A673 (cell line): ENCODE measurements at regions not wholly inside any gene's neighbourhood (a gene's known extent, or its start where the extent isn't known, plus 50 kb on each side); places are given as distances from the start of the nearest gene placed in this dataset.

ENCODE experiments used
- BruUV-seq: library from RNA; stranded (reverse); fragments of 400-500 nt; replicated peaks from 2 replicates; lab custom pipeline; 2021; lab: Mats Ljungman, UMichigan
- CTCF ChIA-PET: fragments of 300-600 bp; sonication (Branson Sonifier 250); formaldehyde crosslinking; loops from one replicate; lab custom pipeline; 2022; ENCODE audit warnings: antibody characterized with exemption; lab: Charles Lee
- POLR2A ChIA-PET: fragments of 300-600 bp; sonication (Branson Sonifier 250); formaldehyde crosslinking; loops from one replicate; lab custom pipeline; 2022; ENCODE audit warnings: antibody characterized with exemption; ENCODE audit not compliant: low non-redundant PET; lab: Charles Lee
- DNase-seq: peaks from one replicate; pipeline ENCODE4 v3.0.0-alpha.2; 2015; ENCODE audit warnings: low spot score
- H3K27ac ChIP-seq: fragments of 200-600 bp; sonication (generic); 2 replicates; pipeline ENCODE4 v1.5.1; 2016; ENCODE audit warnings: mixed run types, low read depth, mild to moderate bottlenecking, mixed read lengths, antibody characterized with exemption, low read length; ENCODE audit not compliant: poor library complexity, severe bottlenecking
- H3K27me3 ChIP-seq: fragments of 200-600 bp; sonication (generic); replicated peaks from 2 replicates; pipeline ENCODE4 v1.6.1; 2017; ENCODE audit warnings: mixed run types, low read depth, mild to moderate bottlenecking, mixed read lengths, antibody characterized with exemption, low read length; ENCODE audit not compliant: insufficient read depth, poor library complexity
- H3K36me3 ChIP-seq: fragments of 200-600 bp; sonication (generic); 2 replicates; pipeline ENCODE4 v1.6.1; 2016; ENCODE audit warnings: mixed run types, mild to moderate bottlenecking, mixed read lengths, antibody characterized with exemption, low read length; ENCODE audit not compliant: insufficient read depth, poor library complexity, severe bottlenecking
- H3K4me1 ChIP-seq: fragments of 200-600 bp; sonication (generic); 2 replicates; pipeline ENCODE4 v1.6.1; 2017; ENCODE audit warnings: mixed run types, mild to moderate bottlenecking, mixed read lengths, antibody characterized with exemption, low read length; ENCODE audit not compliant: insufficient read depth, poor library complexity, severe bottlenecking
- H3K4me3 ChIP-seq: fragments of 200-600 bp; sonication (generic); 2 replicates; pipeline ENCODE4 v1.5.1; 2016; ENCODE audit warnings: low read depth, mixed run types, mild to moderate bottlenecking, mixed read lengths, low read length; ENCODE audit not compliant: poor library complexity, severe bottlenecking
- H3K9me3 ChIP-seq: fragments of 200-600 bp; sonication (generic); 2 replicates; pipeline ENCODE4 v1.6.1; 2016; ENCODE audit warnings: mixed run types, low read depth, mild to moderate bottlenecking, mixed read lengths, antibody characterized with exemption, low read length; ENCODE audit not compliant: poor library complexity, severe bottlenecking
- EZH2 ChIP-seq: fragments of 200-600 bp; sonication (generic); IDR thresholded peaks from 2 replicates; pipeline ENCODE4 v1.6.1; 2017; ENCODE audit warnings: borderline replicate concordance, low read depth, mild to moderate bottlenecking, mixed read lengths, antibody characterized with exemption, low read length; ENCODE audit not compliant: poor library complexity, severe bottlenecking
- intact Hi-C: fragments of 100-400 bp; cut with micrococcal nuclease; formaldehyde crosslinking; loops from one replicate; pipeline ENCODE4 v1.10.0; 2022; ENCODE audit not compliant: unreplicated experiment
- TF ChIP-seq, protein P1 (sequence below): fragments of 300-800, 200-600 bp; sonication (generic); conservative IDR thresholded peaks from 2 replicates; pipeline ENCODE4 v1.5.1; 2017; ENCODE audit warnings: low read depth, mild to moderate bottlenecking, antibody characterized with exemption, low read length, moderate library complexity, mixed read lengths

DNA sequence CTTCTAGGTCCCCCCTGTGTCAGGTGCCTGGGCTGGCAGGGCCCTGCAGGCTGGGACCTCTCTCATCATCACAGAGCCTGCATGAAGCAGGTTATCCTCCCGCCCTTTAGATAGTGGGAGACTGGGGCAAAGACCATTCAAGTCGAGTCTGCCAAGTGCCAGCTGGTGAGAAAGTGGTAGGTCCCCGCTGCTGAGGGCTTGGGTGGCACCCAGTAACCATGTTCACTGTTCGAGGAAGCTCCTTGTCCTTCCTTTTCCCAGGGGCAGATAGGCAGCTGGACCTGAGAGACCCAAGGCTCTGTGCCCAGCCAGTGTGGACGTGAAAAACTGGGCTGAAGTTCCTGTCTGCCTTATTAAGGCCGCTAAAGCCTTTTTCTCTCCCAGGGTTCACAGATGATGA lies 1319.8 kb downstream of the TBC1D22A start:
- Histone ChIP-seq H3K36me3 (no peaks in the 10 kb centered on the region), H3K27me3 (no peaks in the 10 kb centered on the region), H3K9me3 (no peaks in the 10 kb centered on the region), H3K4me3 (no peak overlapping the region), H3K4me1 (no peaks in the 10 kb centered on the region), H3K27ac (no peak overlapping the region)
- no peak for DNase-seq
- TF ChIP-seq EZH2: no peak
- TF ChIP-seq, protein P1, sequence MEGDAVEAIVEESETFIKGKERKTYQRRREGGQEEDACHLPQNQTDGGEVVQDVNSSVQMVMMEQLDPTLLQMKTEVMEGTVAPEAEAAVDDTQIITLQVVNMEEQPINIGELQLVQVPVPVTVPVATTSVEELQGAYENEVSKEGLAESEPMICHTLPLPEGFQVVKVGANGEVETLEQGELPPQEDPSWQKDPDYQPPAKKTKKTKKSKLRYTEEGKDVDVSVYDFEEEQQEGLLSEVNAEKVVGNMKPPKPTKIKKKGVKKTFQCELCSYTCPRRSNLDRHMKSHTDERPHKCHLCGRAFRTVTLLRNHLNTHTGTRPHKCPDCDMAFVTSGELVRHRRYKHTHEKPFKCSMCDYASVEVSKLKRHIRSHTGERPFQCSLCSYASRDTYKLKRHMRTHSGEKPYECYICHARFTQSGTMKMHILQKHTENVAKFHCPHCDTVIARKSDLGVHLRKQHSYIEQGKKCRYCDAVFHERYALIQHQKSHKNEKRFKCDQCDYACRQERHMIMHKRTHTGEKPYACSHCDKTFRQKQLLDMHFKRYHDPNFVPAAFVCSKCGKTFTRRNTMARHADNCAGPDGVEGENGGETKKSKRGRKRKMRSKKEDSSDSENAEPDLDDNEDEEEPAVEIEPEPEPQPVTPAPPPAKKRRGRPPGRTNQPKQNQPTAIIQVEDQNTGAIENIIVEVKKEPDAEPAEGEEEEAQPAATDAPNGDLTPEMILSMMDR: no peak
- no TSS peak for BruUV-seq
- intact Hi-C loops: no loop called here
- ChIA-PET POLR2A (no interaction called here), CTCF (no interaction called here)

DNA sequence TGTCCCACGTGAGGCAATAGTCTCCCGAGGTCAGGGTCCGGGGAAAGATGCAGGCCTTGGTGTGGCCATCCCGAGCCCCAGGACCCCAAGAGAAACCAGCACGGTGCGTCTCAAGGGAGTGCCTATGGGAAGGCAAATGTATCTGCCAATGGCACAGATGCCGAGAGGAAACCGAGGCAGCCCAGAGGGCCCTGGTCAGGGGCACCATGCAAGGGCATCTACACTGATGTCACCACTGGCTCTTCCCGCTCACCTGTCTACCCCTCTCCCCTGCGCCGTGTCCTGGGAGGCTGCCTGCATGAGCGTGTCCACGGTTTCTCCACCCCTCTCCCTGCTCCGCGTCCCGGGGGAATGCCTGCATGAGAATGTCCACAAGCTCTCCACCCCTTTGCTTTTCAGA lies 1318.8 kb downstream of the TBC1D22A start:
- ChIA-PET POLR2A (no interaction called here), CTCF (no interaction called here)
- TF ChIP-seq EZH2: no peak
- TF ChIP-seq, protein P1: no peak
- no TSS peak for BruUV-seq
- intact Hi-C loops: no loop called here
- Histone ChIP-seq H3K4me1 (no peaks in the 10 kb centered on the region), H3K27ac (no peak overlapping the region), H3K36me3 (no peaks in the 10 kb centered on the region), H3K27me3 (no peaks in the 10 kb centered on the region), H3K9me3 (no peaks in the 10 kb centered on the region), H3K4me3 (no peak overlapping the region)
- no peak for DNase-seq

DNA sequence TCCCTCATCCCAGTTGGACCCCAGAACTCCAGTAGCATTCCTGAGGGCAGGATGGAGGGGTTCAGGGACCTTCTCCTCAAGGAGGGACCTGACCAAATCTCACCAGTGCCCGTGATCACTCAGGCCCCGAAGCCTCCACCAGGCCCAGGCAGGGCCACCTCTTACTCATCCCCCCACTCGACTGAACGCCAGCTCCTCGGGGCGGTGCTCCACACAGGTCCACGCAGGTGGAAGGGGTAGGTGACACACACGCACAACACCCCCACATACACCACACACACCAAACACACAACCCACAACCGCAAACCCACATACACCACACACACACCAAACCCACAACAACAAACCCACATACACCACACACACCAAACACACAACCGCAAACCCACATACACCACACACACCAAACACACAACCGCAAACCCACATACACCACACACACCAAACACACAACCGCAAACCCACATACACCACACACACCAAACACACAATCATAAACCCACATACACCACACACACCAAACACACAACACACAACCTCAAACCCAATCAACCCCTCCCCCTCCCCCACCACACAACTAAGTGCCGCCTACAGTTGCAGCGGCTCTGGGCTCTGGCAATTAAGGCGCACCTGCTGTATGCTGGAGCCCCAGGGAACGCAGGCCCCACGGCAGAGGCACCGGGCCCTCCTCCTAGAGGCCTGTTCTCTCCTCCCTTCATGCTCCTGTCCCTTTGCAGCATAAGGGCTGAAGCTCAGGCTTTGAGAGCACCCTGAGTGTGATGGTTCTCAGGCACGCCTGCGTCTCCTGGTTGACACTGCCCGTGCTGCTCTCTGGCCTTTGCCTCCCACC lies 1318.1 kb downstream of the TBC1D22A start:
- TF ChIP-seq EZH2: no peak
- TF ChIP-seq, protein P1: no peak
- Histone ChIP-seq H3K27ac (no peak overlapping the region), H3K4me3 (no peak overlapping the region), H3K4me1 (no peaks in the 10 kb centered on the region), H3K9me3 (no peaks in the 10 kb centered on the region), H3K27me3 (no peaks in the 10 kb centered on the region), H3K36me3 (no peaks in the 10 kb centered on the region)
- no peak for DNase-seq
- ChIA-PET POLR2A (no interaction called here), CTCF (no interaction called here)
- intact Hi-C loops: no loop called here
- BruUV-seq: no TSS peak
